K562 (cell line): ENCODE measurements at regions not wholly inside any gene's neighbourhood (a gene's known extent, or its start where the extent isn't known, plus 50 kb on each side); places are given as distances from the start of the nearest gene placed in this dataset.

ENCODE experiments used
- ATAC-seq: fragments of 200-7000 bp; cut with Tn5 transposase; 3 replicates; pipeline ENCODE4 v1.9.1; 2020; ENCODE audit warnings: moderate library complexity
- BruUV-seq: library from RNA; stranded (reverse); fragments of 400-500 nt; replicated peaks from 2 replicates; lab custom pipeline; 2021; lab: Mats Ljungman, UMichigan
- CTCF ChIA-PET: fragments of 300-600 bp; formaldehyde crosslinking; extraction: SDS; loops from one replicate; lab custom pipeline; 2021; ENCODE audit warnings: low intra/inter-chr PET ratio; lab: Yijun Ruan, JAX
- POLR2A ChIA-PET: fragments of 300-600, 350-650 bp; sonication (Branson Sonifier 250); formaldehyde crosslinking; extraction: SDS; loops from one replicate; lab custom pipeline; 2021; ENCODE audit warnings: antibody characterized with exemption, inconsistent platforms; lab: Yijun Ruan, JAX
- DNase-seq, 4 experiments: peaks; one replicate each; pipeline versions ENCODE4 v3.0.0 to v3.0.0-alpha.2; 2011 to 2018; ENCODE audit warnings: low spot score in 3 of 4, mixed read lengths in 3 of 4; ENCODE audit errors: extremely low read depth in 1 of 4
- FAIRE-seq: peaks from 2 replicates; lab custom pipeline; 2011; peaks lifted over from hg19 to GRCh38; lab: Jason Lieb, UNC
- H2AFZ ChIP-seq: 2 replicates; pipeline ENCODE4 v1.6.0; 2011; ENCODE audit warnings: low read depth, low read length, control low read depth, inconsistent platforms
- H3K27ac ChIP-seq: fragments of 200-600 bp; 3 replicates; pipeline ENCODE4 v1.8.0; 2011; ENCODE audit warnings: low read depth, mild to moderate bottlenecking, control low read depth, inconsistent platforms, low read length, moderate library complexity, mixed read lengths; ENCODE audit errors: extremely low read depth
- H3K27me3 ChIP-seq, 2 experiments: fragments of 300-600 bp in 1 of 2; 2 replicates in 1 of 2; 3 replicates in 1 of 2; pipeline versions ENCODE4 v1.6.0 to v1.8.0; 2011; ENCODE audit warnings: inconsistent platforms in 2 of 2, low read length in 2 of 2, mild to moderate bottlenecking in 1 of 2, mixed read lengths in 1 of 2, moderate library complexity in 1 of 2; ENCODE audit not compliant: control insufficient read depth in 2 of 2, insufficient read depth in 2 of 2
- H3K36me3 ChIP-seq: fragments of 300-600 bp; 3 replicates; pipeline ENCODE4 v1.8.0; 2011; ENCODE audit warnings: mild to moderate bottlenecking, low read length, inconsistent platforms; ENCODE audit not compliant: control insufficient read depth, insufficient read depth
- H3K4me1 ChIP-seq, 2 experiments: fragments of 200-600 bp in 1 of 2; replicated peaks in 1 of 2; 2 replicates in 1 of 2; 3 replicates in 1 of 2; pipeline versions ENCODE4 v1.5.1 to v1.8.0; 2011; ENCODE audit warnings: inconsistent platforms in 2 of 2, low read length in 2 of 2, mild to moderate bottlenecking in 1 of 2, mixed read lengths in 1 of 2, moderate library complexity in 1 of 2; ENCODE audit not compliant: control insufficient read depth in 2 of 2, insufficient read depth in 2 of 2
- H3K4me2 ChIP-seq: 2 replicates; pipeline ENCODE4 v1.6.1; 2011; ENCODE audit warnings: low read length, control low read depth, inconsistent platforms, mixed read lengths; ENCODE audit not compliant: insufficient read depth
- H3K4me3 ChIP-seq: fragments of 200-600 bp; sonication (generic), shearing (Covaris generic); 2 replicates; pipeline ENCODE4 v1.5.1; 2016; ENCODE audit warnings: control low read depth, inconsistent platforms
- H3K79me2 ChIP-seq: fragments of 200-600 bp; 3 replicates; pipeline ENCODE4 v1.8.0; 2011; ENCODE audit warnings: low read length, inconsistent platforms; ENCODE audit not compliant: control insufficient read depth, insufficient read depth
- H3K9ac ChIP-seq, 2 experiments: 2 replicates each; pipeline versions ENCODE4 v1.6.0 to v1.6.1; 2011; ENCODE audit warnings: low read depth in 2 of 2, low read length in 2 of 2, control low read depth in 1 of 2, inconsistent platforms in 1 of 2, mild to moderate bottlenecking in 1 of 2, mixed read lengths in 1 of 2; ENCODE audit not compliant: insufficient read depth in 1 of 2
- H3K9me1 ChIP-seq: one replicate; pipeline ENCODE4 v1.6.0; 2011; ENCODE audit warnings: inconsistent platforms, mild to moderate bottlenecking, low read length, moderate library complexity; ENCODE audit not compliant: control insufficient read depth, insufficient read depth
- H3K9me3 ChIP-seq: replicated peaks from 2 replicates; pipeline ENCODE4 v1.5.1; 2011; ENCODE audit warnings: low read depth, low read length, inconsistent platforms; ENCODE audit not compliant: control insufficient read depth, insufficient read depth
- H4K20me1 ChIP-seq: replicated peaks from 2 replicates; pipeline ENCODE4 v1.6.1; 2011; ENCODE audit warnings: low read length, inconsistent platforms, mixed read lengths; ENCODE audit not compliant: control insufficient read depth, insufficient read depth
- ETV6 ChIP-seq, 3 experiments: fragments of 150-350 bp in 1 of 3; sonication (generic) in 1 of 3; formaldehyde crosslinking in 1 of 3; IDR thresholded peaks; 2 replicates each; pipeline versions ENCODE4 v1.6.1 to v1.8.0; 2014 to 2022; ENCODE audit warnings: borderline replicate concordance in 2 of 3, low read depth in 2 of 3, antibody characterized with exemption in 1 of 3, low read length in 1 of 3, mild to moderate bottlenecking in 1 of 3, missing genetic modification reagents in 1 of 3
- KHSRP ChIP-seq: fragments of 450-650 bp; IDR thresholded peaks from 2 replicates; pipeline ENCODE4 v1.6.1; 2017
- MEIS2 ChIP-seq: fragments of 450-650 bp; IDR thresholded peaks from 2 replicates; pipeline ENCODE4 v1.6.1; 2014; ENCODE audit warnings: mild to moderate bottlenecking; ENCODE audit not compliant: partially characterized antibody
- NBN ChIP-seq: fragments of 450-650 bp; IDR thresholded peaks from 2 replicates; pipeline ENCODE4 v1.6.1; 2016; ENCODE audit warnings: low read depth, mild to moderate bottlenecking
- NR3C1 ChIP-seq: sonication (generic); formaldehyde crosslinking; IDR thresholded peaks from 2 replicates; pipeline ENCODE4 v1.8.1; 2022; ENCODE audit warnings: missing genetic modification reagents
- OTX1 ChIP-seq: fragments of 450-650 bp; formaldehyde crosslinking; IDR thresholded peaks from 2 replicates; pipeline ENCODE4 v1.4.0; 2022; ENCODE audit warnings: mild to moderate bottlenecking
- PKNOX1 ChIP-seq: fragments of 450-650 bp; IDR thresholded peaks from 2 replicates; pipeline ENCODE4 v1.6.1; 2016
- RAD21 ChIP-seq, 2 experiments: fragments of 250-450 bp in 1 of 2; fragments of 450-650 bp in 1 of 2; sonication (Bioruptor Pico) in 1 of 2; formaldehyde crosslinking in 1 of 2; IDR thresholded peaks in 1 of 2; conservative IDR thresholded peaks in 1 of 2; 2 replicates each; pipeline versions ENCODE4 v1.4.0 to v1.8.0; 2020 to 2022; ENCODE audit warnings: mild to moderate bottlenecking in 2 of 2, moderate library complexity in 1 of 2
- TARDBP ChIP-seq: fragments of 450-650 bp; IDR thresholded peaks from 2 replicates; pipeline ENCODE4 v1.6.1; 2016
- VEZF1 ChIP-seq: fragments of 200-800 bp; sonication (Bioruptor generic); IDR thresholded peaks from 2 replicates; pipeline ENCODE4 v1.6.1; 2017; ENCODE audit warnings: missing genetic modification characterization, missing compliant biosample characterization
- ZNF175 ChIP-seq: fragments of 200-800 bp; sonication (Bioruptor generic); IDR thresholded peaks from 2 replicates; pipeline ENCODE4 v1.6.1; 2016; ENCODE audit warnings: low read depth, mild to moderate bottlenecking, missing genetic modification characterization, missing compliant biosample characterization
- ZZZ3 ChIP-seq: fragments of 450-650 bp; IDR thresholded peaks from 2 replicates; pipeline ENCODE4 v1.6.1; 2016; ENCODE audit warnings: antibody characterized with exemption, mild to moderate bottlenecking, moderate library complexity
- WGBS: fragments of 100-300 bp; shearing (Covaris generic); methylation state at CpG from one replicate; pipeline ENCODE4 v1.1.6; 2016; ENCODE audit warnings: low coverage, mixed read lengths; ENCODE audit not compliant: insufficient coverage; ENCODE audit errors: missing lambda C conversion rate; 5-methylcytosine and 5-hydroxymethylcytosine counted together
- in situ Hi-C: fragments of 300-500 bp; cut with MboI; formaldehyde crosslinking; loops from 4 replicates; pipeline ENCODE4 v1.15.0; 2018; ENCODE audit warnings: inconsistent platforms, mixed read lengths
- intact Hi-C: fragments of 100-400 bp; cut with micrococcal nuclease; formaldehyde crosslinking; loops from 2 replicates; pipeline ENCODE4 v1.14.2; 2022
- TF ChIP-seq, protein P1 (sequence below): fragments of 250-450 bp; sonication (Bioruptor Pico); IDR thresholded peaks from 2 replicates; pipeline ENCODE4 v1.9.0; 2021; ENCODE audit warnings: mild to moderate bottlenecking
- TF ChIP-seq, protein P2 (sequence below): fragments of 250-450 bp; sonication (Bioruptor Pico); IDR thresholded peaks from 2 replicates; pipeline ENCODE4 v1.8.0; 2021; ENCODE audit warnings: mild to moderate bottlenecking, moderate library complexity
- TF ChIP-seq, protein P3 (sequence below): fragments of 450-650 bp; formaldehyde crosslinking; IDR thresholded peaks from 2 replicates; pipeline ENCODE4 v1.4.0; 2022; ENCODE audit warnings: missing genetic modification characterization

GRCh38 chr4:25993395-25994185, 79.6 kb downstream of the SMIM20 start:
- Histone ChIP-seq H3K27me3 (peaks cover 4 to 27% of the 10 kb centered on the region in 2 experiments; a peak in 4 of 5 replicates), H3K79me2 (no peaks in the 10 kb centered on the region), H3K27ac (no peak overlapping the region), H3K36me3 (no peaks in the 10 kb centered on the region), H2AFZ (no peak overlapping the region), H4K20me1 (no peaks in the 10 kb centered on the region), H3K4me3 (no peak overlapping the region), H3K9me3 (no peaks in the 10 kb centered on the region; the same call in 1 of the 2 replicates), H3K9ac (no peak overlapping the region), H3K4me1 (no peaks in the 10 kb centered on the region), H3K4me2 (no peak overlapping the region), H3K9me1 (no peaks in the 10 kb centered on the region)
- ATAC-seq = peak; percentile 91
- POLR2A ChIA-PET = interaction anchor here (0.5 to 1.3 kb wide), 3 partner anchors 31 to 1148 kb away, joined by 3 read pairs; no protein-coding TSS in a partner anchor
- peak; percentile 71 for FAIRE-seq
- no TSS peak for BruUV-seq
- 5% methylated on average over 16 of the region's 16 CpGs for WGBS
- intact Hi-C loops = no loop called here
- in situ Hi-C loops = no loop called here
- DNase-seq = peak; percentile 45 to 70 (median 60)
- CTCF ChIA-PET = interaction anchor here (0.7 kb wide), 1 partner anchor 61 kb away, joined by 3 read pairs; no protein-coding TSS in a partner anchor
- TF ChIP-seq OTX1 (CRISPR knock-in tag) (no peak), RAD21 (CRISPR knock-in tag; conservative IDR thresholded peaks at IDR 0.05 in 1 of 2, IDR thresholded peaks at IDR 0.05 in 1 of 2) (peak in 1 of 2 experiments; percentile 21; a peak in 1 of 4 replicates), TARDBP (no peak), KHSRP (no peak), PKNOX1 (peak; percentile 92), ETV6 (IDR thresholded peaks at IDR 0.05; ENCODE audit: borderline replicate concordance in 1 of 2, low read depth in 2 of 2, low read length in 1 of 2) (no peak), ETV6 (CRISPR knock-in tag; IDR thresholded peaks at IDR 0.05; ENCODE audit: borderline replicate concordance) (no peak), NBN (no peak), ZZZ3 (no peak), VEZF1 (CRISPR knock-in tag) (peak; percentile 32; the same call in 1 of the 2 replicates), MEIS2 (peak; percentile 32), ZNF175 (no peak), NR3C1 (CRISPR knock-in tag) (no peak)
- TF ChIP-seq, protein P1, sequence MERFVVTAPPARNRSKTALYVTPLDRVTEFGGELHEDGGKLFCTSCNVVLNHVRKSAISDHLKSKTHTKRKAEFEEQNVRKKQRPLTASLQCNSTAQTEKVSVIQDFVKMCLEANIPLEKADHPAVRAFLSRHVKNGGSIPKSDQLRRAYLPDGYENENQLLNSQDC (CRISPR knock-in tag) = no peak
- TF ChIP-seq, protein P2, sequence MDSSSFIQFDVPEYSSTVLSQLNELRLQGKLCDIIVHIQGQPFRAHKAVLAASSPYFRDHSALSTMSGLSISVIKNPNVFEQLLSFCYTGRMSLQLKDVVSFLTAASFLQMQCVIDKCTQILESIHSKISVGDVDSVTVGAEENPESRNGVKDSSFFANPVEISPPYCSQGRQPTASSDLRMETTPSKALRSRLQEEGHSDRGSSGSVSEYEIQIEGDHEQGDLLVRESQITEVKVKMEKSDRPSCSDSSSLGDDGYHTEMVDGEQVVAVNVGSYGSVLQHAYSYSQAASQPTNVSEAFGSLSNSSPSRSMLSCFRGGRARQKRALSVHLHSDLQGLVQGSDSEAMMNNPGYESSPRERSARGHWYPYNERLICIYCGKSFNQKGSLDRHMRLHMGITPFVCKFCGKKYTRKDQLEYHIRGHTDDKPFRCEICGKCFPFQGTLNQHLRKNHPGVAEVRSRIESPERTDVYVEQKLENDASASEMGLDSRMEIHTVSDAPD (CRISPR knock-in tag) = no peak
- TF ChIP-seq, protein P3, sequence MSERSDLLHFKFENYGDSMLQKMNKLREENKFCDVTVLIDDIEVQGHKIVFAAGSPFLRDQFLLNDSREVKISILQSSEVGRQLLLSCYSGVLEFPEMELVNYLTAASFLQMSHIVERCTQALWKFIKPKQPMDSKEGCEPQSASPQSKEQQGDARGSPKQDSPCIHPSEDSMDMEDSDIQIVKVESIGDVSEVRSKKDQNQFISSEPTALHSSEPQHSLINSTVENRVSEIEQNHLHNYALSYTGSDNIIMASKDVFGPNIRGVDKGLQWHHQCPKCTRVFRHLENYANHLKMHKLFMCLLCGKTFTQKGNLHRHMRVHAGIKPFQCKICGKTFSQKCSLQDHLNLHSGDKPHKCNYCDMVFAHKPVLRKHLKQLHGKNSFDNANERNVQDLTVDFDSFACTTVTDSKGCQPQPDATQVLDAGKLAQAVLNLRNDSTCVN = no peak
